ENCODE measurements at regions not wholly inside any gene's neighbourhood (a gene's known extent, or its start where the extent isn't known, plus 50 kb on each side); places are given as distances from the start of the nearest gene placed in this dataset.
"Not testable (repeated sequence)": the region's sequence is repeated elsewhere in the genome, so short reads cannot be mapped to it uniquely, and the experiment has no call there.

- no peak for DNase-seq (ENCODE audit: low read depth in 2 of 2)
Observed at GRCh38 chr11:116379185-116379828, 393.5 kb downstream of the BUD13 start.

DNA sequence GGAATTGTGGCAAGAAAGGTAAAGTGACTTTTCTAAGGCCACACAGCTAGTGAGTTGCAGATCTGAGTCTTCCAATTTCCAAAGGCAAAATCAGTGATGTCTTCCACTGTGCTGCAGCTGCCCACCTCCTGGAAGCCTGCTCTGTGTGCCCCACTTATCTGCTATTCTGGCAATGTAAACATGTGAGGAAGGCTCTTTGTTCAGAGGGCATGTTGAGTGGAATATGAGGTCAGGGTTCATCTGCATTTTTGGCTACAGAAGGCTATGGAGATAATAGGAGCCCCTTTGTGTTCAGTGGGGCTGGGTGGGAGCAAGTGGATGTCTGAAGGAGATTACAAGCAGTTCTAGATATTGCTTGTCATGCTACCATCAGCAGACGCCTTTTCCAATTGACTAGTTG is 396.2 kb downstream of the BUD13 start:
- no peak for DNase-seq (ENCODE audit: low read depth in 2 of 2)

GRCh38 chr11:116376054-116376453 is 396.7 kb downstream of the BUD13 start:
- DNase-seq (ENCODE audit: low read depth in 2 of 2), result no peak

DNA sequence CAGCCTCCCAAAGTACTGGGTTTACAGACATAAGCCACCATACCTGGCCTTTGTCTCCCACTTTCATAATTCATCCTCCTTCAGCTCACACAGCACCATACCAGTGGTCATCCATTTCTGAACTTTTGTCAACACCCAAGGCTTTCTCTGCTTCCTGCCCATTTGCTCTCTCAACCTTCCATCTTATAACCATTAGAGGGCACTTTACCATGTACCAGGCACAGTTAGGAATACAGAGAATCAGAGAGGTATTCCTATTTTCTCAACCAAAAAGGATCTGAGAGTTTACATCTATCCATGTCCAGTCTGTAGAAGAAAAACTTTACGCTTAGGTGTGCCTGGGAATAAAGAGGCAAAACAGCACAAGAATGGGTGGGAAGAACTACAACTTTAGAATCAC is 397.6 kb downstream of the BUD13 start:
- no peak for DNase-seq (ENCODE audit: low read depth in 2 of 2)

- DNase-seq (ENCODE audit: low read depth in 2 of 2), result no peak
Observed at GRCh38 chr11:116374085-116374484, 398.7 kb downstream of the BUD13 start.

GRCh38 chr11:116373104-116373944 is 399.5 kb downstream of the BUD13 start:
- no peak for DNase-seq (ENCODE audit: low read depth in 2 of 2)

DNA sequence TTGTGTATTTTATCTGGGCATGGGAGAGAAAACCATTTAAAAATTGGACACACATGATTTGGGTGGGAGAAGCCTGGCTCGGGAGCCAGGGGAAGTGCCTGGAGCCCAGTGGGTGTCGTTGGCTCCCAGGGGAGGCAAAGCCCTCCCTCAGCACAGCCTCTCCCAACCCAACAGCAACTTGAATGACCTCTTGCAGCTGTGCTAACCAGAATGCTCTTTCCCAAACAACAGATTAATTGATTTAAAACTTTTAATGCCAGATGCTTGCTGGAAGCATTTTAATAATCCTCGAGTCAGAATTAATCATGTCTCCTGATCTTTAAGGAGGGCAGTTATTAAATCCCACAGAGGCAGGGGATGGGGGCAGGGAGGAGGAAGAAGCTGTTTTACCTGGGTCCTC is 401.6 kb downstream of the BUD13 start:
- no peak for DNase-seq (ENCODE audit: low read depth in 2 of 2)

GRCh38 chr11:116368784-116369183 is 404.0 kb downstream of the BUD13 start:
- no peak for DNase-seq (ENCODE audit: low read depth in 2 of 2)

- DNase-seq (ENCODE audit: low read depth in 2 of 2), result no peak
Observed at GRCh38 chr11:116366980-116367645, 405.7 kb downstream of the BUD13 start.

- no peak for DNase-seq (ENCODE audit: low read depth in 2 of 2)
Observed at GRCh38 chr11:116366451-116366850, 406.3 kb downstream of the BUD13 start.

DNA sequence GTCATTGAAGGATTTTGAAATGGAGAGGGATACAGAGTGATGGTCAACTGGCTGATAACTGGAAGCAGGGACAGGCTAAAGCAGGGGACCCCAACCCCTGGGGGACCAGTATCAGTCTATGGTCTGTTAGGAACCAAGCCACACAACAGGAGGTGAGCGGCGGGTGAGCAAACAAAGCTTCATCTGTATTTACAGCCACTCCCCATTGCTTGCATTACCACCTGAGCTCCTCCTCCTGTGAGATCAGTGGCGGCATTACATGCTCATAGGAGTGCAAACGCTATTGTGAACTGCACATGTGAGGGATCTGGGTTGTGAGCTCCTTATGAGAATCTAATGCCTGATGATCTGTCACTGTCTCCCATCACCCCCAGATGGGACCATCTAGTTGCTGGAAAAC is 407.9 kb downstream of the BUD13 start:
- not testable (repeated sequence) for DNase-seq (ENCODE audit: low read depth in 2 of 2)

DNA sequence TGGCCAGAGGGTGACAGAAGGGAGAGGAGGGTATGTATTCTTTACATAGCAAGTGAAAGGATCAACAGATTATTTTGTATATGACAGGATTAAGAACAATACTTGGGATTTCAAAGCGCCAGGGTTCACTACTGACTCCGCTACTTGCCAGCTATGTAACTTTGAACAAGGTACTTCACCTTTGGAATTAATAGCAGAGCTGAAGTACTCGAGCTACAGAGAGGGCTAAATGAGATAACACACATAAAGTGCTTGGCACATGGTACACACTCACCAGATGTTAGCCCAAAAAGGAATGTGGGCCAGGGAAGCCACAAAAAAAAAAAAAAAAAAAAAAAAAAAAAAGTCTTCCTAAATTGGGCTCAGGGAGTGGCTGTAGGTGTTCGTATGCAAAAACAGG is 408.4 kb downstream of the BUD13 start:
- DNase-seq (ENCODE audit: low read depth in 2 of 2), result no peak

DNA sequence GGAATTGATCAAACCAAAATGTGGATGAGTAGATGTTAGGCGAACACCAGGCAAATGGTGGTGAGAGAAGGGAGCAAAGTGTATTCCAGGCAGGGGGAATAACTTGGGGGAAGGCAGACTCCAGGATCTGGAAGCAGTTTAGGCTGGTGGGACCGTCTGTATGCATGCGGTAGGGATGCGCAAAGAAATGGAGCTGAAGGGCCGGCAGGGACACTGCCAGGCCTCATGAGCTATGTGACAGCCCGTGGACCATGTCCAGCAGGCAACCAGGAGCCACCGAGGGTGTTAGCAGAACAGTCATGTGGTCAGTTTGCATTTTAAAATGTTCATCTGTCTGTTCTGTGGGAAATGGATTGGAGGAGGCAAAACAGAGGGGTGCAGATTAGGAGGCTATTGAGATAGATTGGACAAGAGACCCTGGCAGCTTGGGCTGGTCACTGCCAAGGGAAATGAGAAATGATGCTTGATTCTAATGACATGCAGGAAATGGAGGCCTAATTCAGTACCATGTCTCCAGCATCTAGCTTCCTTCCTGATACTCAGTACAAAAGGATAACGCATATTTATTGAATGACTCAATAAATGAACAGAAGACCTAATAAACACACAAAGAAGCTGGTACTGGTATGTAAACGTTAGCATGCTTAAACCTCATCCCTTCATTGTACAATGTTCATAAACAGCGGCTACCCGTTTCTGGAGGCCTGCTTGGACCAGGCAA is 412.4 kb downstream of the BUD13 start:
- DNase-seq (ENCODE audit: low read depth in 2 of 2), result no peak

DNA sequence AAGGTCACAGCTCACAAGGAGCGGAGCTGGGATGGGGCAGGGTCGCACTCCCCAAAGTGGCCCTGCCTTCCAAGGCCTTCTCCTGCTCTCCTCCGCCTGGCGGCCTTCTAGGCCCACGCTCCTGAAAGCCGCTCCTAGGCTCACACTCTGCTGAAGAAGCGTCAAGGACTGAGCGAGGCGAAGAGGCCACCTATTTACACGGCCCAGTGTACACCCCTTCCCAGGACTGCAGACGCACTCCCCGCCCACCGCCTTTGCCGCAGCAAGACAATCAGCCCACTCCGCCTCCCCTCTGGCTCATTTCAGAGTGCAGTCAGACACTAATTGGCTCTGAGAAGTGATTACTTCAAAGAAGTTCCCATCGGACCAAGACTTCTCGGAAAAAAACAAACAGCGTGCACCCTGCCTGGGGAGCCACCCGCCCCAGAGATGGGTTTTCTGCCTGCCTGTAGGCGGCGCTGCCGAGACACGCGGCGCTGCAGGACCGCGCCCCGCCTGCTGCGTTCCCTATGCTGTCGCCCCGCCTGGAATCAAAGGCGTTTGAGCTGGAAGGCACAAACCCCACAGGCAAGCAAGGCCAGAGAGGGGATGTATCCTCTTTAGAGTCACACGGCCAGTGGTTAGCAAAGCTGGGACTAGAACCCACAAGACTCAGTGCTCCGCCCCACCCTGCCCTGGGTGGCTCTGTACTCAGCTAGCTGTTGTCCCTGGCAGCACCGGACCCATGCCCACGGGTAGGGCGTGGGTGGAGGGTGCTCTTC is 414.8 kb downstream of the BUD13 start:
- DNase-seq (ENCODE audit: low read depth in 2 of 2), result no peak

DNA sequence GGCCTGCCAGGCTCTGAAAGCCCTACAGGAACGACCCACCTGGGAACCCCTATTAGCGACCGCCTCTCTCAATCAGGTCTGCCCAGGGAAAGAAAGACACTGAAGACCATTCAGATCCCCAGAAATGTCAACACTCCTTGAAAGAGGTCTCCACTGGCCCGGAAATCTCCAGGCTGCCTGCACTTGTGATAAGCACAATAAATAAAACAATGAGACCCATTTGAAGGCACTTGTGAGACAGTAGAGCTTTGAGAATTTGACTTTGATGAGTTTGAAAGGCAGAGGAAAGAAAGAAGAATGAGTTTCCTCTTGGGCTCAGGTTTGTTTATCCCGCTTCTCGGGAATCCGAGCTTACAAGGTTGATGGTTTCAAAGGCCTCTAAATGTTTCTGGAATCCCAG is 416.3 kb downstream of the BUD13 start:
- no peak for DNase-seq (ENCODE audit: low read depth in 2 of 2)

DNA sequence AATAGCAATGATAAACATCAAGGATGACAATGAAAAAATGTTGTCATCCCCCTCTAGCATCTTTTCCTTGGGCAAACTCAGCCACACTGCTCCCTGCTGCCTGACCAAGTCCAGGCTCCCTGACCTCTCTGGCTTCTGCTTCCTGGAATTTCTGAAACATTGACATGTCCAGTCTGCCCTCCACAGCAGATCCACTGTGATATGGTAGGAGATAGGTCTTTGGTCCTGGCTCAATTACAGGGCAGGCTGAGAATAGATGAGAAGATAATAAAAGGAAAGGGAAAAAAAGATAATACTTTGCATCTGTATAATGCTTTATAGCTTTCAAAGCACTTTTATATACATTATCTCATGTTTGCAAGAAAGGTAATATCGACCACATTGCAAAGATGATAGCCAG is 417.7 kb downstream of the BUD13 start:
- DNase-seq (ENCODE audit: low read depth in 2 of 2), result no peak

DNA sequence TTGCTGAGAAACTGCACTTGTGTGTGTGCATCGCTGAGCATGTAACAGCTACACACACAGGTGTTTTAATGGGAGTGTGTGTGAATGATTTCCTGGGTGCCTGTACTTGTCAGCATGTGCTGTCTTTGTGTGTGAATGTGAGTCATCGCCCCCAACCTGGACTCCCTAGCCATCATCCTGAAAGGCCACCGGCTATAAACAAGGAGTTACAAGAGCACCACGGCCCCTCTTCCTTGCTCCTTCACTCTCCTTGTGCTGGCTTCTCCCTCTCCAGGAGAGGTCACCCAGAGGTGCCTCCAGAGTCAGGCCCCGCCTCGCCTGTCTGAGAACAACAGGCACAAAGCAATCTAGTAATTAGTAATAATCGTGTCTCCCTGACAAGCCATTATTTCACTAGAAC is 419.2 kb downstream of the BUD13 start:
- DNase-seq (ENCODE audit: low read depth in 2 of 2), result no peak

GRCh38 chr11:116352881-116353280 is 419.9 kb downstream of the BUD13 start:
- DNase-seq (ENCODE audit: low read depth in 2 of 2), result no peak

- DNase-seq (ENCODE audit: low read depth in 2 of 2), result no peak
Observed at GRCh38 chr11:116348226-116348625, 424.6 kb downstream of the BUD13 start.

DNA sequence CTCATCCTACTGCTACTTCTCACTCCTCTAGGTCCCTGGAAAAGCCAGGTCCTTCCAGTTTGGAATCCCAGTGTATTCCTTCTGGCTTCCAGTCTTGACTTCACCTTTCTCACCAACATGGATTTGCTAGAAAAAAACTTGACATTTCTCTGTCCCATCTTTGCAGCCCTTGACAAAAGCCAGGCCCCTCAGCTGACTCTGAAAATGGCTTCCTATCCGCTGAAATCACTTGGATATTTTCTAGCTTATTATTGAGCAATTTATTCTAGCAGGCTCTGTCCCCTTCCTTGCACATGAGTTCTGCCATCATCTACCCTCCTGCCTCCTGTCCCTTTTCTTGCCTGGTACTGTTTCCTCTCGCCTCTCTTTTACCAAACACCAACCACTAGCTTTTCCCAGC is 427.2 kb downstream of the BUD13 start:
- DNase-seq (ENCODE audit: low read depth in 2 of 2), result no peak

DNA sequence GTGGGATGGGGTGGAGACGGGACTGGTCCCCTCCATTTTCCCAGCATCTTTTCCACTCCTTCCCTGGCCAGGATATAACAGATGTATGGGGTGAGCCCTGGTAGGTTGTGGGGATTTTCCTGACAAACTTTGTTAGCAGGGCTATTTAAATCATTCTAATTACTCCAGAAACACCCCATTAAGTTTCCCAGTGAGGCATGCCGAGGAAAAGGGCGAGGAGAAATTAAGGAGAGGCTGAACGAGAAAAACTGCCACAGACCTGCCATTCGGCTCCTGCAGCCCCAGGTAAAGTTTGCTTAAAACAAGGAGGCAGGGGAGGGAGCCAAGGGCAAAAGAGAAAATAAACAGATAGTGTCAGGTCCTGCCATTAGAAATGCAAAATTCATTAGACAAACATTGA is 428.2 kb downstream of the BUD13 start:
- DNase-seq (ENCODE audit: low read depth in 2 of 2), result no peak

- DNase-seq (ENCODE audit: low read depth in 2 of 2), result no peak
Observed at GRCh38 chr11:116343270-116343669, 429.5 kb downstream of the BUD13 start.

All from activated CD8-positive, alpha-beta memory T cell treated with anti-CD3 and anti-CD28 coated beads for 4 hours (primary cell).